Tongue (tissue), 1 donor: ENCODE measurements at regions not wholly inside any gene's neighbourhood (a gene's known extent, or its start where the extent isn't known, plus 50 kb on each side); places are given as distances from the start of the nearest gene placed in this dataset.
A peak's percentile ranks its signal among the peaks of the same experiment; 100 is the strongest.
"Not testable (repeated sequence)": the region's sequence is repeated elsewhere in the genome, so short reads cannot be mapped to it uniquely, and the experiment has no call there.

Source experiments
- DNase-seq: peaks from one replicate; pipeline ENCODE4 v3.0.0-alpha.2; 2015

GRCh38 chr7:68843985-68844384 is 754.3 kb upstream of the AUTS2 start:
- not testable (repeated sequence) for DNase-seq

- DNase-seq = no peak
Measured at GRCh38 chr7:68846811-68847325, 751.4 kb upstream of the AUTS2 start.

- no peak for DNase-seq
Measured at GRCh38 chr7:68853254-68853653, 745.0 kb upstream of the AUTS2 start.

GRCh38 chr7:68857571-68857970 is 740.7 kb upstream of the AUTS2 start:
- DNase-seq = no peak

- no peak for DNase-seq
Measured at GRCh38 chr7:68858497-68858896, 739.8 kb upstream of the AUTS2 start.

GRCh38 chr7:68861171-68861570 is 737.1 kb upstream of the AUTS2 start:
- no peak for DNase-seq

GRCh38 chr7:68862261-68862660 is 736.0 kb upstream of the AUTS2 start:
- DNase-seq = no peak

- no peak for DNase-seq
Measured at GRCh38 chr7:68862736-68863135, 735.5 kb upstream of the AUTS2 start.

- DNase-seq = peak; percentile 32
Measured at GRCh38 chr7:68865351-68866199, 732.7 kb upstream of the AUTS2 start.

GRCh38 chr7:68866200-68866570 is 732.1 kb upstream of the AUTS2 start:
- no peak for DNase-seq

- DNase-seq = not testable (repeated sequence)
Measured at GRCh38 chr7:68866721-68867120, 731.6 kb upstream of the AUTS2 start.

- DNase-seq = no peak
Measured at GRCh38 chr7:68868978-68869377, 729.3 kb upstream of the AUTS2 start.

- no peak for DNase-seq
Measured at GRCh38 chr7:68873616-68874015, 724.7 kb upstream of the AUTS2 start.

- DNase-seq = no peak
Measured at GRCh38 chr7:68875857-68876256, 722.4 kb upstream of the AUTS2 start.

- DNase-seq = not testable (repeated sequence)
Measured at GRCh38 chr7:68887116-68887515, 711.2 kb upstream of the AUTS2 start.

GRCh38 chr7:68888971-68889385 is 709.3 kb upstream of the AUTS2 start:
- no peak for DNase-seq

- DNase-seq = no peak
Measured at GRCh38 chr7:68892236-68892635, 706.0 kb upstream of the AUTS2 start.

- peak; percentile 63 for DNase-seq
Measured at GRCh38 chr7:68893411-68893810, 704.9 kb upstream of the AUTS2 start.

- DNase-seq = not testable (repeated sequence)
Measured at GRCh38 chr7:68899156-68899555, 699.1 kb upstream of the AUTS2 start.

- DNase-seq = no peak
Measured at GRCh38 chr7:68900096-68900495, 698.2 kb upstream of the AUTS2 start.

- no peak for DNase-seq
Measured at GRCh38 chr7:68904630-68905029, 693.6 kb upstream of the AUTS2 start.

GRCh38 chr7:68911754-68912153 is 686.5 kb upstream of the AUTS2 start:
- DNase-seq = no peak

GRCh38 chr7:68914006-68914405 is 684.3 kb upstream of the AUTS2 start:
- DNase-seq = no peak

GRCh38 chr7:68917041-68917651 is 681.1 kb upstream of the AUTS2 start:
- DNase-seq = no peak
